HG03439 (cell line): ENCODE measurements at regions not wholly inside any gene's neighbourhood (a gene's known extent, or its start where the extent isn't known, plus 50 kb on each side); places are given as distances from the start of the nearest gene placed in this dataset.

Experiments used
- ATAC-seq: cut with Tn5 transposase; IDR thresholded peaks from one replicate; pipeline ENCODE4 v1.9.1; 2021; ENCODE audit warnings: mild to moderate bottlenecking, moderate library complexity; ENCODE audit not compliant: unreplicated experiment

- ATAC-seq = no peak
Measured at GRCh38 chr1:113217447-113218208, 144.6 kb downstream of the LRIG2 start.

DNA sequence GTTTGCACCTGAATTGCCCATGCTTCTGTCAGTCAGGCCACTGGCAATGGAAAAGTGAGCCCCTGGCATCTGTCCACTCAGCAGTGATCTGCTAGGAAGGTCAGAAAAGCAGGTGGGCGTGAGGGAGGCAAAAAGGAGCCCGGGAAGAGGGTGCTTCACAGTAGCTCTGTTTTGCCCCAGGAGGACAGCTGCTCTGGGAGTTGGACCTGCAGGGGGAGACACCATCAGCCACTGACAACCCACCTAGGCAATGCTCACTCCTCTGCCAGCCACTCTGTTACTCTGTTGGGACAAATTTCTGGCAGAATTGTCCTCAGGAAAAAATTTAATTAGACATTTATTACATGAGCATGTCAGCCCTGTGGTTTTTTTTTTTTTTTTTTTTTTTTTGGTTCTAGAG lies 146.4 kb downstream of the LRIG2 start:
- ATAC-seq = no peak

DNA sequence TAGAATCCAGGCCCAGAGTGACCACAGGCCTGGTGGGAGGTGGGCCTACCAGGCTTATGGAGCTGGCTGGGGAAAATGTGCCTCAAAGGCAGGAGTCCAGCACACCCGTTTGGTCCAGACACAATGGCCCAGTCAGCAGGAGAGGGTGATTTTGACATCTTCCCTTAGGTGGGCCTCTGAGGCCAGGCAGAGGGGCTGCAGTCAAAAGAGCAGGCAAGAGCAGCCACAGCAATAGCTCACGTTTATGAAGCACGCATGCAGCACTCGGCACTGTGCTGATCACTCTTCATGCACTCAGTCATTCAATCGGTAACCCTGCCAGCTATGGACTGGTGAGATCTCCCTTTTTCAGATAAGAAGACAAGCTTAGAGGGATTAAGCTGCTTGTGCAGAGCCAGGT lies 146.8 kb downstream of the LRIG2 start:
- no peak for ATAC-seq

GRCh38 chr1:113223040-113223439 lies 150.0 kb downstream of the LRIG2 start:
- no peak for ATAC-seq

DNA sequence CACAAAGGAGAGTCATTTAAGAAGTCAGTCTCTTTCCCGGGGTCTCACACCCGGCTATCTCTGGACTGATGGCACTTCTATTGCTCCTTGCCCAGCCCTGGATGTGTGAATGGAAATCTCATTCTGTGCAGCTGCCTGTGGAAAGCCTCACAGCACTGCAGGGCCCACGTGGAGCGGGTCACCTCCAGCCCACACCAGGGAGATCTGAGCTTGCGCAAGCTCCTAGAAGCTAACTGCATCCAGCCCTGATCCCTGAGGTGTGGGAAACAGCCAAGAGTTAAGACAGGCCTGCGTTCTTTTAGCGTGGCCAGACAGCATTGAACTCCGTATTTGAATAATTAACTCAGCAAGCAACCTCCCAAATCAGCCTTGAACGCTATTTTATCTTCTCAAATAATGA lies 150.5 kb downstream of the LRIG2 start:
- no peak for ATAC-seq

GRCh38 chr1:113226148-113226547 lies 153.2 kb downstream of the LRIG2 start:
- peak; percentile 89 for ATAC-seq

- no peak for ATAC-seq
Measured at GRCh38 chr1:113231866-113232265, 158.4 kb upstream of the MAGI3 start.

DNA sequence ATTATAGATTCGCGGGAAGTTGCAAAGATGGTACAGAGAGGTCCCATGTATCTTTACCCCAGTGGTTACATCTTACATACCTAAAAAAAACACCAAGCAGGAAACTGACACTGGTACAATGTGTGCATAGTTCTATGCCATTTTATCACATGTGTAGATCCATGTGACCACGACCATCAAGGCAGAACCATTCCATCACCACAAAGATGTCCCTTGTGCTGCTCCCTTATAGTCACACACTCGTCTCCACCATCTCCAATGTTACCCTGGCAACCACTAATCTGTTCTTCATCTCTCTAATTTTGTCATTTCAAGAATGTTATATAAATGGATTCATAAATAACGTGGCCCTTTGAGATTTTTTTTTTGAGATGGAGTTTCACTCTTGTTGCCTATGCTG lies 156.9 kb upstream of the MAGI3 start:
- no peak for ATAC-seq

DNA sequence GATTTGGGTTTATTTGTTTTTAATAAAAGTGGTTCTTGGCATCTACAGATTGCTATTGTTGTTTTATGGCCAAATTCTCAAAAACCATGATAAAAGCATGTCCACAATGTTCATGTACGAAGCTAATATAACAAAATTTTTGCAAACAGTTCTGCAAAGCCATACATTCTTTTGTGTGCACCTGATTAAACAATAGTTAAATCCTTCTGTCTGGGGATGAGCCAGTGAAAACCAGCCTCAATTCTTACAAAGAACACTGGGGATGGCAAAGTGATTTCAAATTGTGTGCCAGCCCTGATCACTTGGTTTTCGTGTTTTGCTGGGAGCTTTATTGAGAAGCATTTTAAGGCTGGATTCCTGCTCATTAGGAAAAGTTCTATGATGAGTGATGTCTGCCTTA lies 149.1 kb upstream of the MAGI3 start:
- no peak for ATAC-seq

- ATAC-seq = no peak
Measured at GRCh38 chr1:113242481-113242880, 147.8 kb upstream of the MAGI3 start.

DNA sequence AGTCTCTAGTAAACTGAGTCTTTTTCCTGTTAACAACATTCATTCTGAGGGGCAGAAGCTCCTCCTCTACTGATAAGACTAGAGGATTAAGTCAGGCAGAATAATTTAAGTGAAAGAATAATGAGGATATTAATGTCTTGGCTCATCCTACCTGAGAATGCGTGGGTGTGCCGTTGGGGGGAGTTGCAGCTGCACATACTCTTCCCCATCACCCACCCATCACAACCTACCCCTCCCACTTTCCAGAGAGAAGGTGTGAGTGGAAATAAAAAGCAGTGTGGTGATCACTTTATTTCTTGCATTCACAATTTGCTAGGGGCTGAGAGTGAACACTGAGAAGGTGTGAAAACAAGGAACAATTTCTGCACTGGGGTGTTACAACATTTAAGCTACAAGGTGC lies 146.8 kb upstream of the MAGI3 start:
- no peak for ATAC-seq

- no peak for ATAC-seq
Measured at GRCh38 chr1:113244112-113244820, 146.0 kb upstream of the MAGI3 start.

DNA sequence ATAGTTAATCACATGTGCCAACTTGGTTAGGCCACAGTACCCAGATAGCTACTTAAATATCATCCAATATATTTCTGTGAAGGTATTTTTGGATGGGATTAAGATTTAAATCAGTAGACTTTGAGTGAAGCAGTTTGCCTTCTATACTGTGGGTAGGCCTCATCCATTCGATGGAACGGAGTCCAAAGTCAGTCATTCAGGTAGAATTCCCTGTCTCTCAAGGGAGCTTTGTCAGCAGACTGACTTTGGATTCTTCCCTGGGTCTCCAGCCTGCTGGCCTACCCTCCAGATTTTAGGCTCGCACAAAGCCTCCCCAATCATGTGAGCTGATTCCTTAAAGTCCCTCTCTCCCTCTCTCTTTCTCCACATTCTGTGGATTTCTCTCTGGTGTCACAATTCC lies 145.1 kb upstream of the MAGI3 start:
- no peak for ATAC-seq

GRCh38 chr1:113246929-113247328 lies 143.4 kb upstream of the MAGI3 start:
- ATAC-seq = no peak

DNA sequence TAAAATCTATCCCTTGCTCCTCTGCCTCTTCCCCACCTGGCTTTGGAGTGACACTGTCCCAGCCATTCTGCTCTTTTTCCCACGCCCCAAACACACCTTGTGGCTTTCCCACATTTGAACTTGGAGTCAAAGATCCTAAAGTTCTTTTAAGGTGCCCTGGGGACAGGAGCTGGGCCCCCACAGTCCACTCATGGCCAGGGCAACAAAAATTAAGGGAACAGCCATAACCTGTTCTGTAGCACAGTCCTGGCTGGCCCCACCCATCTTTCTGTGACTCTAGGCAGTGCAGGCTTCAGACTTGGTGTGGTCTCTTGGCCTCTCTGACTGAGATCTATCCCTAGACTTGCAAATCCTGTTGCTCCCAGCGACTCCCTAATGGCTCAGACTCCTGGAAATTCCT lies 143.0 kb upstream of the MAGI3 start:
- ATAC-seq = no peak

- ATAC-seq = no peak
Measured at GRCh38 chr1:113247782-113248181, 142.5 kb upstream of the MAGI3 start.

GRCh38 chr1:113248494-113248893 lies 141.8 kb upstream of the MAGI3 start:
- ATAC-seq = no peak

- ATAC-seq = no peak
Measured at GRCh38 chr1:113250161-113250560, 140.2 kb upstream of the MAGI3 start.

DNA sequence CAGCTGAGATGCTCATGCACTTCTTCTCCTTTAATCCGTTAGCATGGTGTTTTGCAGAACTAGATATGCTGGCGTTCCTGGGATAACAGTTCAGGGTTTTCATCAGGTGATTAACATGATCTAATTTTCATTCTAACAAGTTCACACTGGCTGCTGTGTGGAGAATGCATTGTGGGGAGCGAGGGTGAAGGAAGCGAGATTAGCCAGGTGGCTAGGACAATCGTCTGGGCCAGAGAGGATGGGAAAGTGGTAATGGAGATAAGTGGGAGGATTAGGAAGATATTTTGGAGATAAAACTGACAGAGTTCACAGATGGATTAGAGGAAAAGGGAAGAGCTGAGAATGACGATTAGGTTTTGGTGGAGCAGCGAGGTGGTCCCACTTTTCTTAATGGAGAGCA lies 138.1 kb upstream of the MAGI3 start:
- no peak for ATAC-seq

- no peak for ATAC-seq
Measured at GRCh38 chr1:113253187-113253586, 137.1 kb upstream of the MAGI3 start.

GRCh38 chr1:113253590-113253989 lies 136.7 kb upstream of the MAGI3 start:
- no peak for ATAC-seq

- ATAC-seq = no peak
Measured at GRCh38 chr1:113255038-113255719, 135.1 kb upstream of the MAGI3 start.
